ENCODE measurements at regions not wholly inside any gene's neighbourhood (a gene's known extent, or its start where the extent isn't known, plus 50 kb on each side); places are given as distances from the start of the nearest gene placed in this dataset.

- H3K9ac ChIP-seq (ENCODE audit: low read length in 3 of 3) = no peak overlapping the region
- FAIRE-seq (no peak), DNase-seq (no peak)
- intact Hi-C loops (cut with DNase I) = no loop called here
- no peaks in the 10 kb centered on the region for H3K9me3 ChIP-seq (ENCODE audit: control insufficient read depth in 2 of 3, insufficient read depth in 1 of 3, low read length in 3 of 3)
- no peak for TF ChIP-seq CTCF (IDR thresholded peaks at IDR 0.05; ENCODE audit: borderline replicate concordance, extremely low read depth, insufficient read depth)
- no peak overlapping the region for H3K27ac ChIP-seq (ENCODE audit: low read depth in 2 of 2, low read length in 2 of 2)
- no peaks in the 10 kb centered on the region for H3K27me3 ChIP-seq (ENCODE audit: control insufficient read depth, insufficient read depth, low read length)
- no peak overlapping the region for H3K4me3 ChIP-seq (ENCODE audit: low read length in 3 of 3)
- no peaks in the 10 kb centered on the region for H3K4me1 ChIP-seq (ENCODE audit: control insufficient read depth in 2 of 3, insufficient read depth in 2 of 3, low read depth in 1 of 3, low read length in 3 of 3)
- no peaks in the 10 kb centered on the region for H3K36me3 ChIP-seq (ENCODE audit: control insufficient read depth in 2 of 3, insufficient read depth in 3 of 3, low read length in 3 of 3)
Observed at GRCh38 chr3:117201901-117202774, 492.6 kb downstream of the TUSC7 start.

GRCh38 chr3:117217355-117217754 lies 507.8 kb downstream of the TUSC7 start:
- intact Hi-C loops (cut with DNase I) = no loop called here
- Histone ChIP-seq H3K4me1 (ENCODE audit: control insufficient read depth in 2 of 3, insufficient read depth in 2 of 3, low read depth in 1 of 3, low read length in 3 of 3) (no peaks in the 10 kb centered on the region), H3K4me3 (ENCODE audit: low read length in 3 of 3) (no peak overlapping the region), H3K27me3 (ENCODE audit: control insufficient read depth, insufficient read depth, low read length) (no peaks in the 10 kb centered on the region), H3K27ac (ENCODE audit: low read depth in 2 of 2, low read length in 2 of 2) (no peak overlapping the region), H3K9ac (ENCODE audit: low read length in 3 of 3) (no peak overlapping the region), H3K36me3 (ENCODE audit: control insufficient read depth in 2 of 3, insufficient read depth in 3 of 3, low read length in 3 of 3) (no peaks in the 10 kb centered on the region), H3K9me3 (ENCODE audit: control insufficient read depth in 2 of 3, insufficient read depth in 1 of 3, low read length in 3 of 3) (peaks cover 0 to 6% (median 6%) of the 10 kb centered on the region in 3 donors)
- FAIRE-seq (no peak), DNase-seq (peak in 2 of 5 donors; percentile 43 to 55)
- TF ChIP-seq CTCF (IDR thresholded peaks at IDR 0.05; ENCODE audit: borderline replicate concordance, extremely low read depth, insufficient read depth) = no peak

GRCh38 chr3:117217760-117218316 lies 508.3 kb downstream of the TUSC7 start:
- Histone ChIP-seq H3K27ac (ENCODE audit: low read depth in 2 of 2, low read length in 2 of 2) (no peak overlapping the region), H3K9me3 (ENCODE audit: control insufficient read depth in 2 of 3, insufficient read depth in 1 of 3, low read length in 3 of 3) (peaks cover 0 to 2% (median 2%) of the 10 kb centered on the region in 3 donors), H3K4me1 (ENCODE audit: control insufficient read depth in 2 of 3, insufficient read depth in 2 of 3, low read depth in 1 of 3, low read length in 3 of 3) (no peaks in the 10 kb centered on the region), H3K9ac (ENCODE audit: low read length in 3 of 3) (no peak overlapping the region), H3K27me3 (ENCODE audit: control insufficient read depth, insufficient read depth, low read length) (no peaks in the 10 kb centered on the region), H3K36me3 (ENCODE audit: control insufficient read depth in 2 of 3, insufficient read depth in 3 of 3, low read length in 3 of 3) (no peaks in the 10 kb centered on the region), H3K4me3 (ENCODE audit: low read length in 3 of 3) (no peak overlapping the region)
- no peak for TF ChIP-seq CTCF (IDR thresholded peaks at IDR 0.05; ENCODE audit: borderline replicate concordance, extremely low read depth, insufficient read depth)
- FAIRE-seq (no peak), DNase-seq (peak in 2 of 5 donors; percentile 29 to 42)
- intact Hi-C loops (cut with DNase I) = no loop called here

All from kidney (tissue), 13 donors.